Endothelial cell (in vitro differentiated cells): ENCODE measurements at regions not wholly inside any gene's neighbourhood (a gene's known extent, or its start where the extent isn't known, plus 50 kb on each side); places are given as distances from the start of the nearest gene placed in this dataset.
A peak's percentile ranks its signal among the peaks of the same experiment; 100 is the strongest.

ENCODE experiments used
- DNase-seq: peaks from one replicate; pipeline ENCODE4 v3.0.0; 2021; ENCODE audit warnings: low spot score
- H3K27ac Mint-ChIP-seq: one replicate; pipeline ENCODE4 v1.8.0; 2021; ENCODE audit warnings: mixed read lengths, inconsistent platforms; ENCODE audit not compliant: unreplicated experiment
- H3K27me3 Mint-ChIP-seq: one replicate; pipeline ENCODE4 v1.8.0; 2021; ENCODE audit warnings: mild to moderate bottlenecking, moderate library complexity, mixed read lengths, inconsistent platforms; ENCODE audit not compliant: unreplicated experiment
- H3K36me3 Mint-ChIP-seq: one replicate; pipeline ENCODE4 v1.8.0; 2021; ENCODE audit warnings: mild to moderate bottlenecking, low read depth, mixed read lengths, inconsistent platforms; ENCODE audit not compliant: unreplicated experiment
- H3K4me1 Mint-ChIP-seq: one replicate; pipeline ENCODE4 v1.8.0; 2021; ENCODE audit warnings: mild to moderate bottlenecking, mixed read lengths, inconsistent platforms; ENCODE audit not compliant: unreplicated experiment
- H3K4me3 Mint-ChIP-seq: one replicate; pipeline ENCODE4 v1.8.0; 2021; ENCODE audit warnings: mild to moderate bottlenecking, mixed read lengths, inconsistent platforms; ENCODE audit not compliant: unreplicated experiment
- H3K9me3 Mint-ChIP-seq: one replicate; pipeline ENCODE4 v1.8.0; 2021; ENCODE audit warnings: mixed read lengths, inconsistent platforms; ENCODE audit not compliant: unreplicated experiment
- CTCF ChIP-seq: fragments of 200-600 bp; sonication (generic); IDR thresholded peaks from one replicate; pipeline ENCODE4 v1.5.0; 2021; ENCODE audit warnings: antibody characterized with exemption; ENCODE audit not compliant: unreplicated experiment

DNA sequence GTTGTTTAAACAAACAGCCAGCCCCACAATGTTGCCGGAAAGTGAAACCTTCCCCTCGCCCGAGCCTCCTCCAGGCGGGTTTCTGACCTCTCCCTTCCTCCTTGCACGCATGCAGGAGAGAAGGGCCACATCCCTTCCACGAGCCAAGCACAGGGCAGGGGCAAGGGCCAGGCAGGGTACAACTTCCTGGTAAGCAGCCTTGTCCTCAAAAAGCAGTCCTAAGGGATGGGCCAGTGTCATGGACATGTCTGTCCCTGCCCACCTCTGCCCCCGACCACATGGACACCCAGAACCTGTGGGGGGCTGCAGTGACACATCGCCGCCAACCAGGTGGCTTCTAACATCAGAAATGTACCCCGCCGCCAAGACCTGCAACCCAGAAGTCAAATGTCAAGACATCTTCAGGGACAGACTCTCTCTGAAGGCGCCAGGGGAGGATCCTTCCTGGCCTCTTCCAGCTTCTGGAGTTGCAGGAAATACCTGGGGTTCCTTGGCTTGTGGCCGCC is 145.3 kb downstream of the CRYBB2 start:
- DNase-seq: no peak
- TF ChIP-seq CTCF: no peak
- H3K4me3 Mint-ChIP-seq: no peak overlapping the region
- H3K36me3 Mint-ChIP-seq: peaks cover 11% of the 10 kb centered on the region
- H3K9me3 Mint-ChIP-seq: no peaks in the 10 kb centered on the region
- no peak overlapping the region for H3K27ac Mint-ChIP-seq
- peaks cover 18% of the 10 kb centered on the region for H3K27me3 Mint-ChIP-seq
- peaks cover 37% of the 10 kb centered on the region for H3K4me1 Mint-ChIP-seq

GRCh38 chr22:25365491-25366261 is 146.2 kb downstream of the CRYBB2 start:
- Mint-ChIP-seq H3K36me3 (peaks cover 11% of the 10 kb centered on the region), H3K4me1 (peaks cover 37% of the 10 kb centered on the region), H3K9me3 (no peaks in the 10 kb centered on the region), H3K27ac (no peak overlapping the region), H3K27me3 (peaks cover 19% of the 10 kb centered on the region), H3K4me3 (peak overlapping the region; percentile 47)
- no peak for TF ChIP-seq CTCF
- peak; percentile 53 for DNase-seq

- no peak for TF ChIP-seq CTCF
- Mint-ChIP-seq H3K4me1 (peaks cover 37% of the 10 kb centered on the region), H3K36me3 (peaks cover 11% of the 10 kb centered on the region), H3K27ac (peak overlapping the region; percentile 75), H3K9me3 (no peaks in the 10 kb centered on the region), H3K27me3 (peaks cover 19% of the 10 kb centered on the region), H3K4me3 (no peak overlapping the region)
- no peak for DNase-seq
Measured at GRCh38 chr22:25366408-25366807, 147.0 kb downstream of the CRYBB2 start.

GRCh38 chr22:25366876-25367466 is 147.5 kb downstream of the CRYBB2 start:
- peaks cover 19% of the 10 kb centered on the region for H3K27me3 Mint-ChIP-seq
- H3K4me3 Mint-ChIP-seq: no peak overlapping the region
- peaks cover 37% of the 10 kb centered on the region for H3K4me1 Mint-ChIP-seq
- peak; percentile 8 for TF ChIP-seq CTCF
- no peak for DNase-seq
- no peaks in the 10 kb centered on the region for H3K9me3 Mint-ChIP-seq
- peaks cover 11% of the 10 kb centered on the region for H3K36me3 Mint-ChIP-seq
- H3K27ac Mint-ChIP-seq: peak overlapping the region; percentile 75

GRCh38 chr22:25367756-25368155 is 148.3 kb downstream of the CRYBB2 start:
- Mint-ChIP-seq H3K4me3 (peak overlapping the region; percentile 68), H3K27ac (peak overlapping the region; percentile 10), H3K4me1 (peaks cover 37% of the 10 kb centered on the region), H3K27me3 (peaks cover 19% of the 10 kb centered on the region), H3K9me3 (no peaks in the 10 kb centered on the region), H3K36me3 (peaks cover 11% of the 10 kb centered on the region)
- no peak for TF ChIP-seq CTCF
- no peak for DNase-seq
